SK-N-MC (cell line): ENCODE measurements at regions not wholly inside any gene's neighbourhood (a gene's known extent, or its start where the extent isn't known, plus 50 kb on each side); places are given as distances from the start of the nearest gene placed in this dataset.

ENCODE experiments used
- EZH2 ChIP-seq: fragments of 200-600 bp; sonication (generic); IDR thresholded peaks from one replicate; pipeline ENCODE4 v1.6.1; 2017; ENCODE audit warnings: antibody characterized with exemption
- FOXP2 ChIP-seq: optimal IDR thresholded peaks from 2 replicates; pipeline ENCODE3; 2011; ENCODE audit warnings: mild to moderate bottlenecking, moderate library complexity; ENCODE audit not compliant: insufficient read depth; ENCODE audit errors: extremely low read length, control extremely low read depth
- POLR2AphosphoS5 ChIP-seq: IDR thresholded peaks from 2 replicates; pipeline ENCODE4 v1.6.1; 2012; ENCODE audit warnings: mild to moderate bottlenecking, low read depth, low read length, borderline replicate concordance

- TF ChIP-seq EZH2 (no peak), FOXP2 (no peak), POLR2AphosphoS5 (no peak)
Measured at GRCh38 chr11:70883973-70884623, 368.3 kb downstream of the SHANK2 start.
